Body of pancreas (tissue), 4 donors: ENCODE measurements at regions not wholly inside any gene's neighbourhood (a gene's known extent, or its start where the extent isn't known, plus 50 kb on each side); places are given as distances from the start of the nearest gene placed in this dataset.

Experiments used
- ATAC-seq: fragments of 150-250 bp; one replicate; pipeline ENCODE4 v1.9.1; 2016
- DNase-seq, 4 donors: peaks; one replicate each; pipeline ENCODE4 v3.0.0-alpha.2; 2019
- H3K27ac ChIP-seq, 4 donors: fragments of 200-600 bp; sonication (generic); 1 replicate in 3 of 4; 2 replicates in 1 of 4; pipeline versions ENCODE4 v1.5.1 to v1.6.1; 2016 to 2019; ENCODE audit warnings: mild to moderate bottlenecking in 1 of 4, mixed read lengths in 1 of 4, moderate library complexity in 1 of 4
- H3K27me3 ChIP-seq, 2 donors: fragments of 200-600 bp; sonication (generic); one replicate each; pipeline ENCODE4 v1.6.0; 2016; ENCODE audit warnings: mild to moderate bottlenecking in 1 of 2
- H3K36me3 ChIP-seq, 2 donors: fragments of 200-600 bp; sonication (generic); replicated peaks in 1 of 2; 2 replicates each; pipeline ENCODE4 v1.5.1; 2016; ENCODE audit warnings: low read depth in 2 of 2; ENCODE audit not compliant: insufficient read depth in 1 of 2
- H3K4me1 ChIP-seq: fragments of 200-600 bp; sonication (generic); one replicate; pipeline ENCODE4 v1.6.0; 2016
- H3K4me3 ChIP-seq, 2 donors: fragments of 200-600 bp; sonication (generic); 1 replicate in 1 of 2; 2 replicates in 1 of 2; pipeline ENCODE4 v1.5.1; 2016 to 2019
- H3K9me3 ChIP-seq, 3 donors: fragments of 200-600 bp; sonication (generic); 1 replicate in 2 of 3; 2 replicates in 1 of 3; pipeline ENCODE4 v1.5.1; 2016
- CTCF ChIP-seq, 7 experiments: fragments of 450-650 bp in 4 of 7; fragments of 200-600 bp in 3 of 7; sonication (generic) in 3 of 7; IDR thresholded peaks; one replicate each; pipeline ENCODE4 v1.5.1; 2016 to 2019; ENCODE audit warnings: antibody characterized with exemption in 7 of 7
- POLR2A ChIP-seq, 3 donors: fragments of 450-650 bp; IDR thresholded peaks; one replicate each; pipeline ENCODE4 v1.6.1; 2016; ENCODE audit warnings: antibody characterized with exemption in 3 of 3, mild to moderate bottlenecking in 2 of 3
- WGBS, 2 donors: methylation state at CpG; one replicate each; pipeline ENCODE4 v1.1.5; 2017; 5-methylcytosine and 5-hydroxymethylcytosine counted together
- intact Hi-C: fragments of 100-400 bp; cut with DNase I; formaldehyde crosslinking; loops from one replicate; pipeline ENCODE4 v1.15.1; 2023

- TF ChIP-seq POLR2A (IDR thresholded peaks at IDR 0.05) (no peak), CTCF (IDR thresholded peaks at IDR 0.05) (no peak)
These were observed 374.8 kb upstream of the CDH4 start for GRCh38 chr20:60877071-60877857.

GRCh38 chr20:60882836-60883235 is 369.2 kb upstream of the CDH4 start:
- no peak for ATAC-seq
- intact Hi-C loops: no loop called here
- DNase-seq: no peak
- H3K4me1 ChIP-seq: no peaks in the 10 kb centered on the region
- no peaks in the 10 kb centered on the region for H3K36me3 ChIP-seq
- H3K27ac ChIP-seq: no peak overlapping the region
- H3K9me3 ChIP-seq: no peaks in the 10 kb centered on the region
- no peaks in the 10 kb centered on the region for H3K27me3 ChIP-seq
- WGBS, 2 donors: 73% methylated on average over 6 of the region's 6 CpGs
- H3K4me3 ChIP-seq: no peak overlapping the region
- TF ChIP-seq CTCF (IDR thresholded peaks at IDR 0.05) (no peak), POLR2A (IDR thresholded peaks at IDR 0.05) (no peak)

More at GRCh38 chr20:60877071-60877857, 374.8 kb upstream of the CDH4 start:
- Histone ChIP-seq H3K27me3 (no peaks in the 10 kb centered on the region), H3K4me3 (no peak overlapping the region), H3K4me1 (no peaks in the 10 kb centered on the region), H3K27ac (no peak overlapping the region), H3K36me3 (no peaks in the 10 kb centered on the region), H3K9me3 (no peaks in the 10 kb centered on the region)
- no peak for DNase-seq
- intact Hi-C loops: no loop called here
- ATAC-seq: no peak
- WGBS, 2 donors: 84 to 85% methylated on average over 13 to 14 of the region's 14 CpGs

- no peaks in the 10 kb centered on the region for H3K4me1 ChIP-seq
- no peaks in the 10 kb centered on the region for H3K27me3 ChIP-seq
- H3K36me3 ChIP-seq: no peaks in the 10 kb centered on the region
- WGBS, 2 donors: 55 to 62% methylated on average over 4 of the region's 4 CpGs
- no peak overlapping the region for H3K4me3 ChIP-seq
- H3K9me3 ChIP-seq: no peaks in the 10 kb centered on the region
- no peak overlapping the region for H3K27ac ChIP-seq
- intact Hi-C loops: no loop called here
- ATAC-seq (no peak), DNase-seq (no peak)
- TF ChIP-seq POLR2A (IDR thresholded peaks at IDR 0.05) (no peak), CTCF (IDR thresholded peaks at IDR 0.05) (no peak)
These were observed 368.6 kb upstream of the CDH4 start for GRCh38 chr20:60883496-60883895.

- Histone ChIP-seq H3K36me3 (no peaks in the 10 kb centered on the region), H3K27me3 (no peaks in the 10 kb centered on the region), H3K4me3 (no peak overlapping the region), H3K4me1 (no peaks in the 10 kb centered on the region), H3K27ac (no peak overlapping the region), H3K9me3 (no peaks in the 10 kb centered on the region)
- DNase-seq: no peak
- intact Hi-C loops: no loop called here
- no peak for ATAC-seq
- WGBS, 2 donors: 83 to 90% methylated on average over 3 of the region's 3 CpGs
- TF ChIP-seq POLR2A (IDR thresholded peaks at IDR 0.05) (no peak), CTCF (IDR thresholded peaks at IDR 0.05) (no peak)
These were observed 367.8 kb upstream of the CDH4 start for GRCh38 chr20:60884277-60884676.

GRCh38 chr20:60888771-60889170 is 363.3 kb upstream of the CDH4 start:
- DNase-seq: no peak
- intact Hi-C loops: no loop called here
- Histone ChIP-seq H3K27me3 (no peaks in the 10 kb centered on the region), H3K4me1 (no peaks in the 10 kb centered on the region), H3K36me3 (no peaks in the 10 kb centered on the region), H3K4me3 (no peak overlapping the region), H3K9me3 (no peaks in the 10 kb centered on the region), H3K27ac (no peak overlapping the region)
- no peak for ATAC-seq
- TF ChIP-seq POLR2A (IDR thresholded peaks at IDR 0.05): no peak
- no peak for TF ChIP-seq CTCF (IDR thresholded peaks at IDR 0.05)
- WGBS, 2 donors: 85 to 86% methylated on average over 8 of the region's 8 CpGs
